Esophagus (tissue), 2 donors: ENCODE measurements at regions not wholly inside any gene's neighbourhood (a gene's known extent, or its start where the extent isn't known, plus 50 kb on each side); places are given as distances from the start of the nearest gene placed in this dataset.

Experiments
- H3K27ac ChIP-seq, 2 donors: one replicate each; pipeline ENCODE4 v1.5.1; 2013; ENCODE audit warnings: low read depth in 2 of 2, mild to moderate bottlenecking in 2 of 2, inconsistent platforms in 1 of 2, low read length in 1 of 2, moderate library complexity in 1 of 2
- H3K27me3 ChIP-seq, 2 donors: one replicate each; pipeline ENCODE4 v1.6.1; 2013; ENCODE audit warnings: low read length in 2 of 2, control low read depth in 1 of 2, mild to moderate bottlenecking in 1 of 2; ENCODE audit not compliant: insufficient read depth in 2 of 2, control insufficient read depth in 1 of 2
- H3K36me3 ChIP-seq, 2 donors: one replicate each; pipeline ENCODE4 v1.6.1; 2013; ENCODE audit warnings: low read length in 1 of 2; ENCODE audit not compliant: control insufficient read depth in 2 of 2, insufficient read depth in 2 of 2
- H3K4me1 ChIP-seq, 2 donors: one replicate each; pipeline ENCODE4 v1.6.1; 2013; ENCODE audit warnings: low read length in 1 of 2; ENCODE audit not compliant: control insufficient read depth in 2 of 2, insufficient read depth in 2 of 2
- H3K4me3 ChIP-seq, 2 donors: one replicate each; pipeline ENCODE4 v1.5.1; 2013; ENCODE audit warnings: low read length in 2 of 2, mild to moderate bottlenecking in 2 of 2, low read depth in 1 of 2, moderate library complexity in 1 of 2
- H3K9me3 ChIP-seq, 2 donors: one replicate each; pipeline ENCODE4 v1.6.1; 2013; ENCODE audit warnings: mild to moderate bottlenecking in 2 of 2, low read depth in 1 of 2, low read length in 1 of 2, moderate library complexity in 1 of 2; ENCODE audit not compliant: control insufficient read depth in 2 of 2, insufficient read depth in 1 of 2
- WGBS, 2 donors: extraction: QIAGEN DNeasy Blood & Tissue Kit; methylation state at CpG; one replicate each; pipeline ENCODE4 v1.1.7; 2013; 5-methylcytosine and 5-hydroxymethylcytosine counted together
- donor health status: healthy with polysubstance abuse.
- donor health status: Bipolar disorder and iron deficiency.

DNA sequence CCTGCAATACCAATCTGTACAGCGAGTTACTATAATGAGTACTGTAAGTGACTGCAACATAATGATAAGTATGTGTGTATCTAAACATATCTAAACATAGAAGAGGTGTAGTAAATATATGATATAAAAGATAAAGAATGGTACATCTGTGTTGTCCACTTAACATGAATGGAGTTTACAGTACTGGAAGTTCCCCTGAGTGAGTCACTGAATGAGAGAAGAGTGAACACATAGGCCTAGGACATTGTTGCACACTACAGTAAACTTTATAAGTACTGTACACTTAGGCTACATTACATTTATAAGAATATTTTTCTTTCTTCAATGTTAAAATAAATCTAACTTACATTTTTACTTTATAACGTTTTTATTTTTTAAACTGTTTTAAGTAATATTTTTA is 380.4 kb downstream of the MMUT start:
- Histone ChIP-seq H3K36me3 (no peaks in the 10 kb centered on the region), H3K27me3 (no peaks in the 10 kb centered on the region), H3K4me1 (no peaks in the 10 kb centered on the region), H3K4me3 (no peak overlapping the region), H3K9me3 (no peaks in the 10 kb centered on the region), H3K27ac (no peak overlapping the region)
- WGBS, 2 donors: 69 to 79% methylated on average over 2 of the region's 2 CpGs

DNA sequence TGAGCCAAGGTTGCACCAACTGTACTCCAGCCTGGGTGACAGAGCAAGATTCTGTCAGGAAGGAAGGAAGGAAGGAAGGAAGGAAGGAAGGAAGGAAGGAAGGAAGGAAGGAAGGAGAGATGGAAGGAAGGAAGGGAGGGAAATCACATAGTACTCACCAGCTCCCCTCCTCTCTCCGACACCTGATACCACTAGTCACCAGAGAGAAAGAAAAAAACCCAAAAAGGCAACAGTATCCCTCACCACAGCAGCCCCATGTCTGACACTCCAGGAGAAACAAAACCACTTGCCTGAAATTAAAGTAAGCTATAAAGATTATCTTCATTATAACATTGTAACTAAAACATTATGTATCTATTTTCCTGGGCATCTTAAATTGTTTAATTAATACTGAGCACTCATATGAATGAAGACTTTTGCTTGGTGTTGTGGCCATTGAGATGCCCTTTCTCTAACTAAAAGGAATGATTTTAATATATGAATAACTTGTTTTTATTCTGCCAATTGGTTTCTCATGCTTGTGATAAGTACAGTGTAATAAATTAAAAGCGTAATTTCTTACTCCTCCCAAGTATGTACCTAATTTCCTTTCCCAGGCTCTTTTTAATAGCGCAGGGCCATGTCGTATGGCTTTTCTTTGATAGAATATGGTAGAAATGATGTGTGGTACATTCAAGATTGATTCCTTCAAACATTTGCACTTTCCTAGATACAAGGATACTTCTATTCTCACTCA is 390.0 kb downstream of the MMUT start:
- Histone ChIP-seq H3K4me1 (no peaks in the 10 kb centered on the region), H3K9me3 (no peaks in the 10 kb centered on the region), H3K27me3 (no peaks in the 10 kb centered on the region), H3K36me3 (no peaks in the 10 kb centered on the region), H3K27ac (no peak overlapping the region), H3K4me3 (no peak overlapping the region)
- WGBS, 2 donors: 90 to 96% methylated on average over 4 of the region's 4 CpGs

DNA sequence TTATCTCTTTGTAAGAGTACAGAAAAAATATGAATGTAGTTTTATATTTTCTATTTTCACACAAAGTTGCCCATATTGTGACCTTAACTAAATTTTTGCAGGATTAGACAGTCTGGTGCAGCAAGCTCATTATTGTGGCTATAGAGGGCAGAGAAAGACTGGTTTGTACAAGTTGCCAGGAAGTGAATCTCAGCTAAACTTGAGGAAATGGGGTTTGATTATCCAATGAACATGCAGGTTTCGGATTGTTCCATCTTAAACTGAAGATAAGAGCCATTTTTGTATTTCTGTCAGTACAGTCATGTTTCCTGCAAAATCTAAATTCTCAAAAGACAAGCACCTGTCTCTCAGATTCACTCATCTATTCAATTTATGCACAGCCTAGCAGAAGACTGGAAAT is 390.9 kb downstream of the MMUT start:
- H3K27me3 ChIP-seq: no peaks in the 10 kb centered on the region
- H3K4me3 ChIP-seq: no peak overlapping the region
- no peaks in the 10 kb centered on the region for H3K4me1 ChIP-seq
- no peak overlapping the region for H3K27ac ChIP-seq
- WGBS, 2 donors: 72 to 74% methylated on average over 1 of the region's 1 CpG
- no peaks in the 10 kb centered on the region for H3K9me3 ChIP-seq
- no peaks in the 10 kb centered on the region for H3K36me3 ChIP-seq

DNA sequence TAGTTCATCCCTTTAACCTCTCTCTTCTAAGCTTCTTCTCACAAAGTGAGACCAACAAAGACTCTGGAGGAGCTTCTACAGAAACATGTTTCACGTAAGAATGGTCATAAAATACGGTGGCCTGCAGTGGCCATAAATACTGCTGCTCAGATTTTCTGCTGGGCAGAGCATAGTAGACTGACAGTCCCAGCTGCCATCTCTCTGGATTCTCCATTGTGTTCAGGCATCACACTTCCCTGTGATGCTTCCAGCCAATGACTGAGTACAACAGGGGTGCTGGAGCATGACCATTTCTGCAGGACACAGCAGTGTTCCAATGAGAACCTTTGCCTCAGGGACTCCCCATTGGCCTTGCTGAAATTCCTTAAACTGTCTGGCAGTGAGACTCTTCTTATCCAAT is 392.6 kb downstream of the MMUT start:
- no peaks in the 10 kb centered on the region for H3K9me3 ChIP-seq
- H3K4me1 ChIP-seq: no peaks in the 10 kb centered on the region
- H3K27ac ChIP-seq: no peak overlapping the region
- no peaks in the 10 kb centered on the region for H3K27me3 ChIP-seq
- H3K36me3 ChIP-seq: no peaks in the 10 kb centered on the region
- WGBS, 2 donors: 91 to 92% methylated on average over 2 of the region's 2 CpGs
- no peak overlapping the region for H3K4me3 ChIP-seq

DNA sequence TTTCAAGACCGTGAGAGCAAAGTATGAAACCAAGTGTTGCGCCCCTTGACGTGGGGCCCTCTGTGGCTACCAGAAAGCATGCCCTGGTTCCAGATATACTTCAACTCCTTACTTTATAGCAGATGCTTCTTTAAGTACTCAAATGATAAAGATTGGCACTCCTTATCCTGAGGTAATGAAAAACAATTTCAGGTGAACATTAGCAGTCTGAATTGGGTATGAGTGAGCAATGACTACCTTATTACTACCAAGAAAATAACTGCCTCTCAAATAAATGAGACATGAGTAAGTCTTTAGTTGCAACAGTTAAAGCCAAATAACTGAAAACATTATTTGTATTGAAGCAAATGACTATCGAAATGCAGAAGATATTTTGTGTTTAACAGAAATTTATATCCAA is 408.7 kb downstream of the MMUT start:
- H3K27me3 ChIP-seq: no peaks in the 10 kb centered on the region
- no peak overlapping the region for H3K27ac ChIP-seq
- no peaks in the 10 kb centered on the region for H3K36me3 ChIP-seq
- no peak overlapping the region for H3K4me3 ChIP-seq
- H3K4me1 ChIP-seq: no peaks in the 10 kb centered on the region
- no peaks in the 10 kb centered on the region for H3K9me3 ChIP-seq
- WGBS, 2 donors: 84 to 87% methylated on average over 4 of the region's 4 CpGs

DNA sequence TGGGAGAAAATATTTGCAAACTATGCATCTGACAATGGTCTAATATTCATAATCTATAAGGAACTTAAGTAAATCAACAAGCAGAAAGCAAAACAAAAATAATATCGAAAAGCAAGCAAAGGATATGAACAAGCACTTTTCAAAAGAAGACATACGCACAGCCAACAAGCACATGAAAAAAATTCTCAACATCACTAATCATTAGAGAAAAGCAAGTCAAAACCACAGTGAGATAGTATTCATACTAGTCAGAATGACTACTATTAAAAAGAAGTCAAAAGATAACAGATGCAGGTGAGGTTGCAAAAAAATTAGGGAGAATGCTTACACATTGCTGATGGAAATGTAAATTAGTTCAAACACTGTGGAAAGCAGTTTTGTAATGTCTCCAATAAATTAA is 410.2 kb downstream of the MMUT start:
- H3K27me3 ChIP-seq: no peaks in the 10 kb centered on the region
- WGBS, 2 donors: 86 to 95% methylated on average over 2 of the region's 2 CpGs
- H3K4me3 ChIP-seq: no peak overlapping the region
- no peaks in the 10 kb centered on the region for H3K9me3 ChIP-seq
- H3K27ac ChIP-seq: no peak overlapping the region
- H3K4me1 ChIP-seq: no peaks in the 10 kb centered on the region
- H3K36me3 ChIP-seq: no peaks in the 10 kb centered on the region

DNA sequence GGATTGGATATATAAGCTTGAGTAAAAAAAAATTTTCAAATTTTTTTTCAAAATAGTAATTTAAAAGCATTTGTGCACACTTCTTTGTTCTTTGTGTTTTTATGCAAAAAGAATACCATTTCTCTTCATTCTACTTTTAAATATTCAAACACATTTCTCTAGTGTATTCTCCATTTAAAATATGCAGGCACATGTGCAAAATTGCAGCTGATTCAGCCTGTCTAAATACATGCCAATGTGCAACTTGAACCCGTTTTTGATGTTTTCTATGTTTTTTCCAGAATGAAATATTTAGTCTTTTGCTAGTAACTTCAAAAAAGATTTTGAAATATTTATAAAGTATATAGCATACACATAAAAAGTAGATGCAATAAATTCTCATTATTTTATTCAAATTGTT is 411.8 kb downstream of the MMUT start:
- Histone ChIP-seq H3K27me3 (no peaks in the 10 kb centered on the region), H3K9me3 (no peaks in the 10 kb centered on the region), H3K4me1 (no peaks in the 10 kb centered on the region), H3K27ac (no peak overlapping the region), H3K4me3 (no peak overlapping the region), H3K36me3 (no peaks in the 10 kb centered on the region)
- WGBS, 2 donors: 63 to 72% methylated on average over 1 of the region's 1 CpG

DNA sequence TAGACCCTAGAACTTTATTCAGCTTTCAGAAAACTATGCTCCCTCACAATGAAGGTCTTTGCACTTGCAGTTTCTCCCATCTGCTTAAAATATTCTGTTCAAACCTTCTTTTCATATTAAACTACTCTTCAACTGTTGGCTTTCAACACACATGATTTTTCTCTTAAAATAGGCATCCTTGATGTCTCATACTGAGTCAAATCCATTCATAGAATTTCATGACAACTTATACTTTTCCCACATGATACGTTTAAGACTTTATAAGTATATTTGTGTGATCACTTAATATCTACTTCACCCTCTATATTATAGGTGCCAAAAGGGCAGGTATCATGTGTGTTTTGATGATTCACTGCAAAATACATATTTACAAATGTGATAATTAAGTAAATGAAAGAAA is 412.5 kb downstream of the MMUT start:
- Histone ChIP-seq H3K27me3 (no peaks in the 10 kb centered on the region), H3K4me1 (no peaks in the 10 kb centered on the region), H3K36me3 (no peaks in the 10 kb centered on the region), H3K27ac (no peak overlapping the region), H3K4me3 (no peak overlapping the region), H3K9me3 (no peaks in the 10 kb centered on the region)
- 70 to 76% methylated on average over 1 of the region's 1 CpG for WGBS, 2 donors

DNA sequence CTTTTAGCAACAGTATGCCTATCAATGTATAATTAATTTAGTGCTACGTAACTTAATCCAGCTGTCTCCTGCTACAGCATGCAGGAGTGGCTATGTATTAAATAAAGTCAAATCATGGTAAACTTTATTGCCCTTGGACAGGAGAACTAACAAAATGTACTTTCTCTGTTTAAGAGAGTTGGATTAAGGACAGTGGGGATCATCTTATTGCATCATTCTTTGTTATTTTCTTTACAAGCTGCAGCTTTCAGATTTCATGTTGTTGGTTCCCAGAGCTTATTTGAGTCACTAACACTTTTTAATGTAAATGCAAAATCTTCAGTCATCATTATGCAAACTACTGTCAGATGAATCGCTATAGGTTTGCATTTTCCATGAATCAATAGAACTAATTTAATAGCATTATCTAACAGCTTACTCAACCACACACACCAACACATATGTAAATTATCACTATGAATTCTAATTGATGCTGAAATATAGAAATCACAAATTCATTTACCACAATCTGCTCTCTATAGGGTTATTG is 424.7 kb downstream of the MMUT start:
- Histone ChIP-seq H3K4me3 (no peak overlapping the region), H3K27me3 (no peaks in the 10 kb centered on the region)
- WGBS, 2 donors: 66 to 70% methylated on average over 2 of the region's 2 CpGs

More for the DNA sequence above, 424.7 kb downstream of the MMUT start:
- H3K9me3 ChIP-seq: no peaks in the 10 kb centered on the region
- no peak overlapping the region for H3K27ac ChIP-seq
- H3K4me1 ChIP-seq: no peaks in the 10 kb centered on the region
- no peaks in the 10 kb centered on the region for H3K36me3 ChIP-seq
